ENCODE measurements at regions not wholly inside any gene's neighbourhood (a gene's known extent, or its start where the extent isn't known, plus 50 kb on each side); places are given as distances from the start of the nearest gene placed in this dataset.

- TF ChIP-seq EZH2 (IDR thresholded peaks at IDR 0.05; ENCODE audit: insufficient read depth, poor library complexity, severe bottlenecking) = no peak
- TF ChIP-seq EZH2phosphoT487 (IDR thresholded peaks at IDR 0.05; ENCODE audit: insufficient read depth, low read depth) = no peak
These were observed 125.2 kb upstream of the PARP11 start for GRCh38 chr12:3998397-3998796.
